HepG2 (cell line): ENCODE measurements at regions not wholly inside any gene's neighbourhood (a gene's known extent, or its start where the extent isn't known, plus 50 kb on each side); places are given as distances from the start of the nearest gene placed in this dataset.

Source experiments
- ADNP ChIP-seq: sonication (generic); formaldehyde crosslinking; IDR thresholded peaks from 2 replicates; pipeline ENCODE4 v1.4.0; 2020; ENCODE audit warnings: missing genetic modification reagents
- ARID5B ChIP-seq: IDR thresholded peaks from 2 replicates; pipeline ENCODE4 v1.4.0; 2020; ENCODE audit warnings: mild to moderate bottlenecking, missing genetic modification reagents
- BCL3 ChIP-seq: sonication (generic); formaldehyde crosslinking; IDR thresholded peaks from 2 replicates; pipeline ENCODE4 v1.5.1; 2020; ENCODE audit warnings: mild to moderate bottlenecking, missing genetic modification reagents, moderate library complexity
- BRD4 ChIP-seq: sonication (generic); formaldehyde crosslinking; IDR thresholded peaks from 2 replicates; pipeline ENCODE4 v1.4.0; 2020; ENCODE audit warnings: missing genetic modification reagents
- CEBPB ChIP-seq: IDR thresholded peaks from 2 replicates; pipeline ENCODE4 v1.6.1; 2011; ENCODE audit warnings: low read depth, low read length, improper control_type of control experiment, borderline replicate concordance
- DMAP1 ChIP-seq: IDR thresholded peaks from 2 replicates; pipeline ENCODE4 v1.6.1; 2016
- E2F5 ChIP-seq: sonication (generic); formaldehyde crosslinking; conservative IDR thresholded peaks from 2 replicates; pipeline ENCODE4 v1.4.0; 2020; ENCODE audit warnings: missing genetic modification reagents
- HCFC1 ChIP-seq: fragments of 150-350 bp; IDR thresholded peaks from 2 replicates; pipeline ENCODE4 v1.6.1; 2014; ENCODE audit warnings: low read depth, low read length
- MAFF ChIP-seq: IDR thresholded peaks from 2 replicates; pipeline ENCODE4 v1.6.1; 2011; ENCODE audit warnings: low read depth, low read length, improper control_type of control experiment
- NR2F2 ChIP-seq: IDR thresholded peaks from 2 replicates; pipeline ENCODE4 v1.6.1; 2012; ENCODE audit warnings: low read depth, inconsistent platforms, borderline replicate concordance
- PLSCR1 ChIP-seq: sonication (generic); formaldehyde crosslinking; IDR thresholded peaks from 2 replicates; pipeline ENCODE4 v1.5.0; 2020; ENCODE audit warnings: missing genetic modification reagents, mild to moderate bottlenecking, borderline replicate concordance
- RARG ChIP-seq: sonication (generic); formaldehyde crosslinking; IDR thresholded peaks from 2 replicates; pipeline ENCODE4 v1.4.0; 2020; ENCODE audit warnings: low read depth, mild to moderate bottlenecking, missing genetic modification reagents
- RELA ChIP-seq: sonication (generic); formaldehyde crosslinking; IDR thresholded peaks from 2 replicates; pipeline ENCODE4 v1.4.0; 2020; ENCODE audit warnings: missing genetic modification reagents
- SP2 ChIP-seq: sonication (generic); formaldehyde crosslinking; IDR thresholded peaks from 2 replicates; pipeline ENCODE4 v1.5.1; 2020; ENCODE audit warnings: mild to moderate bottlenecking, missing genetic modification reagents
- TGIF2 ChIP-seq: IDR thresholded peaks from 2 replicates; pipeline ENCODE4 v1.6.1; 2016; ENCODE audit warnings: control low read depth, missing compliant biosample characterization
- ZFP37 ChIP-seq: sonication (generic); formaldehyde crosslinking; IDR thresholded peaks from 2 replicates; pipeline ENCODE4 v1.4.0; 2020; ENCODE audit warnings: missing genetic modification reagents, borderline replicate concordance
- ZNF225 ChIP-seq: sonication (generic); formaldehyde crosslinking; IDR thresholded peaks from 2 replicates; pipeline ENCODE4 v1.4.0; 2020; ENCODE audit warnings: mild to moderate bottlenecking, missing genetic modification reagents
- ZNF335 ChIP-seq: sonication (generic); formaldehyde crosslinking; IDR thresholded peaks from 2 replicates; pipeline ENCODE4 v1.4.0; 2020; ENCODE audit warnings: missing genetic modification reagents
- ZNF362 ChIP-seq: sonication (generic); formaldehyde crosslinking; IDR thresholded peaks from 2 replicates; pipeline ENCODE4 v1.4.0; 2020; ENCODE audit warnings: missing genetic modification reagents, mild to moderate bottlenecking, borderline replicate concordance
- ZNF441 ChIP-seq: sonication (generic); formaldehyde crosslinking; IDR thresholded peaks from 2 replicates; pipeline ENCODE4 v1.7.0; 2021; ENCODE audit warnings: missing genetic modification reagents, borderline replicate concordance
- ZNF616 ChIP-seq: sonication (generic); formaldehyde crosslinking; IDR thresholded peaks from 2 replicates; pipeline ENCODE4 v1.5.0; 2020; ENCODE audit warnings: low read depth, mild to moderate bottlenecking, missing genetic modification reagents
- ZNF841 ChIP-seq: sonication (generic); formaldehyde crosslinking; IDR thresholded peaks from 2 replicates; pipeline ENCODE4 v1.8.1; 2023; ENCODE audit warnings: missing genetic modification reagents, borderline replicate concordance
- ZSCAN25 ChIP-seq: sonication (generic); formaldehyde crosslinking; IDR thresholded peaks from 2 replicates; pipeline ENCODE4 v1.8.0; 2022; ENCODE audit warnings: mild to moderate bottlenecking, missing genetic modification reagents

- TF ChIP-seq ARID5B (CRISPR knock-in tag) (peak; percentile 85), HCFC1 (no peak), ZNF335 (CRISPR knock-in tag) (no peak), ADNP (CRISPR knock-in tag) (no peak), MAFF (no peak), NR2F2 (peak; percentile 91), ZSCAN25 (CRISPR knock-in tag) (peak; percentile 62; the same call in 1 of the 2 replicates), ZFP37 (no peak), ZNF841 (CRISPR knock-in tag) (no peak), ZNF362 (no peak), PLSCR1 (CRISPR knock-in tag) (no peak), ZNF441 (CRISPR knock-in tag) (no peak), SP2 (no peak), ZNF225 (CRISPR knock-in tag) (no peak), BCL3 (CRISPR knock-in tag) (no peak; the same call in 1 of the 2 replicates), DMAP1 (CRISPR knock-in tag) (no peak), E2F5 (CRISPR knock-in tag) (no peak), ZNF616 (no peak), BRD4 (CRISPR knock-in tag) (no peak), TGIF2 (CRISPR knock-in tag) (0 out of 2 replicates have a peak, but pooled peaks have one; percentile 60), RARG (CRISPR knock-in tag) (no peak), CEBPB (peak; percentile 48; the same call in 1 of the 2 replicates), RELA (CRISPR knock-in tag) (no peak)
Observed at GRCh38 chr11:126147208-126148111, 64.0 kb downstream of the RPUSD4 start (continued).
